HG03103 (cell line): ENCODE measurements at regions not wholly inside any gene's neighbourhood (a gene's known extent, or its start where the extent isn't known, plus 50 kb on each side); places are given as distances from the start of the nearest gene placed in this dataset.

Experiments used
- ATAC-seq: cut with Tn5 transposase; IDR thresholded peaks from one replicate; pipeline ENCODE4 v1.9.1; 2021; ENCODE audit warnings: low read depth; ENCODE audit not compliant: unreplicated experiment

GRCh38 chr12:18207266-18207665 lies 54.1 kb upstream of the PIK3C2G start:
- ATAC-seq: no peak

GRCh38 chr12:18206198-18206597 lies 55.1 kb upstream of the PIK3C2G start:
- no peak for ATAC-seq

- no peak for ATAC-seq
Measured at GRCh38 chr12:18204053-18204452, 57.3 kb upstream of the PIK3C2G start.

GRCh38 chr12:18192119-18192518 lies 69.2 kb upstream of the PIK3C2G start:
- ATAC-seq: no peak

GRCh38 chr12:18183141-18183540 lies 78.2 kb upstream of the PIK3C2G start:
- no peak for ATAC-seq

GRCh38 chr12:18171571-18171970 lies 81.6 kb upstream of the RERGL start:
- no peak for ATAC-seq

GRCh38 chr12:18168016-18168415 lies 78.0 kb upstream of the RERGL start:
- no peak for ATAC-seq

GRCh38 chr12:18165889-18166288 lies 75.9 kb upstream of the RERGL start:
- peak; percentile 33 for ATAC-seq

GRCh38 chr12:18165422-18165871 lies 75.5 kb upstream of the RERGL start:
- peak; percentile 98 for ATAC-seq

- ATAC-seq: no peak
Measured at GRCh38 chr12:18160901-18161300, 70.9 kb upstream of the RERGL start.

- peak; percentile 51 for ATAC-seq
Measured at GRCh38 chr12:18158774-18159557, 69.0 kb upstream of the RERGL start.

- ATAC-seq: no peak
Measured at GRCh38 chr12:18153826-18154225, 63.8 kb upstream of the RERGL start.

GRCh38 chr12:18151036-18151435 lies 61.0 kb upstream of the RERGL start:
- ATAC-seq: no peak

GRCh38 chr12:18148961-18149360 lies 59.0 kb upstream of the RERGL start:
- no peak for ATAC-seq

GRCh38 chr12:18146363-18146762 lies 56.4 kb upstream of the RERGL start:
- no peak for ATAC-seq

GRCh38 chr12:18145924-18146323 lies 55.9 kb upstream of the RERGL start:
- ATAC-seq: no peak

GRCh38 chr12:18141048-18141982 lies 51.3 kb upstream of the RERGL start:
- no peak for ATAC-seq

- no peak for ATAC-seq
Measured at GRCh38 chr12:18139989-18140596, 50.1 kb upstream of the RERGL start.
